Smooth muscle cell (in vitro differentiated cells): ENCODE measurements at regions not wholly inside any gene's neighbourhood (a gene's known extent, or its start where the extent isn't known, plus 50 kb on each side); places are given as distances from the start of the nearest gene placed in this dataset.

ENCODE experiments used
- DNase-seq: peaks from one replicate; lab custom pipeline; 2025; ENCODE audit not compliant: unreplicated experiment; lab: John Stamatoyannopoulos, UW
- H2AFZ ChIP-seq: fragments of 200-600 bp; sonication (generic); 2 replicates; pipeline ENCODE4 v1.6.0; 2016; ENCODE audit warnings: antibody characterized with exemption, low read depth, mild to moderate bottlenecking
- H3F3A ChIP-seq: fragments of 200-600 bp; sonication (generic); 2 replicates; pipeline ENCODE4 v1.6.0; 2017; ENCODE audit warnings: antibody characterized with exemption, low read depth
- H3K27ac ChIP-seq: fragments of 200-600 bp; sonication (generic); 2 replicates; pipeline ENCODE4 v1.5.1; 2016; ENCODE audit warnings: low read depth, mild to moderate bottlenecking
- H3K27me3 ChIP-seq: fragments of 200-600 bp; sonication (generic); 2 replicates; pipeline ENCODE4 v1.6.1; 2016; ENCODE audit warnings: low read depth, mild to moderate bottlenecking
- H3K36me3 ChIP-seq: fragments of 200-600 bp; sonication (generic); 2 replicates; pipeline ENCODE4 v1.5.1; 2016; ENCODE audit warnings: low read depth
- H3K4me1 ChIP-seq: fragments of 200-600 bp; sonication (generic); 2 replicates; pipeline ENCODE4 v1.5.1; 2016; ENCODE audit warnings: low read depth
- H3K4me2 ChIP-seq: fragments of 200-600 bp; sonication (generic); 2 replicates; pipeline ENCODE4 v1.6.0; 2016; ENCODE audit warnings: mild to moderate bottlenecking
- H3K4me3 ChIP-seq: fragments of 200-600 bp; sonication (generic); 2 replicates; pipeline ENCODE4 v1.5.1; 2016; ENCODE audit warnings: mild to moderate bottlenecking
- H3K79me2 ChIP-seq: fragments of 200-600 bp; sonication (generic); 2 replicates; pipeline ENCODE4 v1.6.0; 2016; ENCODE audit warnings: low read depth, mild to moderate bottlenecking
- H3K9ac ChIP-seq: fragments of 200-600 bp; sonication (generic); 2 replicates; pipeline ENCODE4 v1.6.0; 2016; ENCODE audit warnings: low read depth
- H3K9me3 ChIP-seq: fragments of 200-600 bp; sonication (generic); replicated peaks from 2 replicates; pipeline ENCODE4 v1.5.1; 2016; ENCODE audit warnings: low read depth
- H4K20me1 ChIP-seq: fragments of 200-600 bp; sonication (generic); 2 replicates; pipeline ENCODE4 v1.6.0; 2016; ENCODE audit warnings: low read depth
- WGBS: methylation state at CpG from one replicate; pipeline ENCODE4 v1.1.7; 2016; ENCODE audit warnings: low lambda C conversion rate; 5-methylcytosine and 5-hydroxymethylcytosine counted together
- TF ChIP-seq, protein P1 (sequence below): fragments of 200-600 bp; sonication (generic); IDR thresholded peaks from 2 replicates; pipeline ENCODE4 v1.5.1; 2017; ENCODE audit warnings: borderline replicate concordance, mild to moderate bottlenecking, antibody characterized with exemption; ENCODE audit not compliant: insufficient read depth, poor library complexity, severe bottlenecking

GRCh38 chr13:74705438-74705837 lies 571.2 kb upstream of the KLF12 start:
- Histone ChIP-seq H3K4me2 (no peak overlapping the region), H3K27me3 (no peaks in the 10 kb centered on the region), H3K79me2 (no peaks in the 10 kb centered on the region), H3F3A (no peaks in the 10 kb centered on the region), H3K4me1 (no peaks in the 10 kb centered on the region), H3K9ac (no peak overlapping the region), H2AFZ (no peak overlapping the region), H3K36me3 (no peaks in the 10 kb centered on the region), H3K4me3 (no peak overlapping the region), H4K20me1 (no peaks in the 10 kb centered on the region), H3K9me3 (no peaks in the 10 kb centered on the region), H3K27ac (no peak overlapping the region)
- TF ChIP-seq, protein P1, sequence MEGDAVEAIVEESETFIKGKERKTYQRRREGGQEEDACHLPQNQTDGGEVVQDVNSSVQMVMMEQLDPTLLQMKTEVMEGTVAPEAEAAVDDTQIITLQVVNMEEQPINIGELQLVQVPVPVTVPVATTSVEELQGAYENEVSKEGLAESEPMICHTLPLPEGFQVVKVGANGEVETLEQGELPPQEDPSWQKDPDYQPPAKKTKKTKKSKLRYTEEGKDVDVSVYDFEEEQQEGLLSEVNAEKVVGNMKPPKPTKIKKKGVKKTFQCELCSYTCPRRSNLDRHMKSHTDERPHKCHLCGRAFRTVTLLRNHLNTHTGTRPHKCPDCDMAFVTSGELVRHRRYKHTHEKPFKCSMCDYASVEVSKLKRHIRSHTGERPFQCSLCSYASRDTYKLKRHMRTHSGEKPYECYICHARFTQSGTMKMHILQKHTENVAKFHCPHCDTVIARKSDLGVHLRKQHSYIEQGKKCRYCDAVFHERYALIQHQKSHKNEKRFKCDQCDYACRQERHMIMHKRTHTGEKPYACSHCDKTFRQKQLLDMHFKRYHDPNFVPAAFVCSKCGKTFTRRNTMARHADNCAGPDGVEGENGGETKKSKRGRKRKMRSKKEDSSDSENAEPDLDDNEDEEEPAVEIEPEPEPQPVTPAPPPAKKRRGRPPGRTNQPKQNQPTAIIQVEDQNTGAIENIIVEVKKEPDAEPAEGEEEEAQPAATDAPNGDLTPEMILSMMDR, result no peak
- WGBS, result 95% methylated on average over 2 of the region's 2 CpGs
- DNase-seq, result no peak

DNA sequence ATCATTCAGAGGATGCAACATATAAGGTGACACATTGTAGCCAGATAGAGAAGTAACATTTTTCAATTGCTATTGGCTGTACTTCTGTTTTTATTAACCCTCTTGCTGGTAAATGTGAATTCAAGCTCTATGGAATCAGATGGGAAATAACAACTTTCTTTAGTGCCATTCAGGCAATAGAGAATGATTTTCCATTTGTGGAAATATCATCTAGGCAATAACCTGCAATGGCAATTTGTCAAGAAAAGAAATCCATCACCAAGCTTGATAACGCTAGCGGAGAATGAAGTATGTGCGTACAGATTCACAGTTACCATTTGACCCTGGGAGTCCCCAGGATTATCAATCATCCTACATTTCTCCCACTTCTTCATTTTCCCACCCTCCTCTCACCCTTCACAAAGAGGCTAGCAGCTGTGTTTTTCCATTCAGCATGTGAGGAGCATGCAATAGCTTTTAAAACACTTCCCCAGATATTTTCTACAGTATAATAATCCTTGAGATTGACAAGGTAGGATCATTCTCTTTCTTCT lies 569.7 kb upstream of the KLF12 start:
- no peaks in the 10 kb centered on the region for H3K36me3 ChIP-seq
- DNase-seq, result no peak
- H3K4me2 ChIP-seq, result no peak overlapping the region
- H3K4me3 ChIP-seq, result no peak overlapping the region
- no peaks in the 10 kb centered on the region for H4K20me1 ChIP-seq
- TF ChIP-seq, protein P1, result no peak
- H3K9ac ChIP-seq, result no peak overlapping the region
- no peak overlapping the region for H2AFZ ChIP-seq
- WGBS, result 99% methylated on average over 3 of the region's 3 CpGs
- no peak overlapping the region for H3K27ac ChIP-seq
- no peaks in the 10 kb centered on the region for H3K4me1 ChIP-seq
- no peaks in the 10 kb centered on the region for H3K27me3 ChIP-seq
- H3F3A ChIP-seq, result no peaks in the 10 kb centered on the region
- H3K9me3 ChIP-seq, result no peaks in the 10 kb centered on the region
- no peaks in the 10 kb centered on the region for H3K79me2 ChIP-seq

DNA sequence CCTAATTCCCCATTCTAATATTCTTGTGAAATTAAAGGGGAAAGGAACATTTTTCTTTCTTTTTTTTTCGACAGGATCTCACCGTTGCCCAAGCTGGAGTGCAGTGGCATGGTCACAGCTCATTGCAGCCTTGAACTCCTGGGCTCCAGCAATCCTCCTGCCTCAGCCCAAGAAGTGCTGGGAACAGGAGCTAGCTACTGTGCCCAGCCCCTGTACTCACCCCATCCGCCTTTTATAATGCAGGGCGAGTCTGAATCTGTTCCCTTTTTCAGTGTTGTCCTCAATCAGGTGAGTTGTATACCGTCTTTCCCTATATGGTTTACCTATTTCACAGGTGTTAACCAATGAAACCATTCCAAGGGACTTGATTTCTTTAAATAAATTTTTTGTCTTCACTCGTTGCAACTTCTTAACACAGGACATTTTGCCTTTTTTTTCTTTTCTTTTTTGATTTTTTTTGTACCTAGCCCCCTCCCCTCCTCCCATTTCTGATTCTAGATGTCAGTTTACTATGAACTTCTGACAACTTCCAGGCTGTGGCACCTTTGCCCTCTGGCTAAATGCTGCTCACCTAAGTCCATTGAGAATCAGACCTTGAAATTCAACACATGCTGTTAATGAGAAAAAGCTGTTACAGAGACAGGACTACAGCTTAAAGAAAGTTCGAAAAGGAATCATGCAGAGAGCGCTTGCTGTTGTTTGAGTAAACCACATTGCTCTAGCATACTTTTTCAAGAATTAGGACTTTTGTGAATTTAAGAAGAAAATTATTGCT lies 562.1 kb upstream of the KLF12 start:
- no peaks in the 10 kb centered on the region for H3K9me3 ChIP-seq
- 52% methylated on average over 8 of the region's 8 CpGs for WGBS
- TF ChIP-seq, protein P1, result no peak
- no peaks in the 10 kb centered on the region for H3K36me3 ChIP-seq
- no peak overlapping the region for H3K9ac ChIP-seq
- no peak overlapping the region for H3K27ac ChIP-seq
- no peaks in the 10 kb centered on the region for H3K27me3 ChIP-seq
- no peaks in the 10 kb centered on the region for H4K20me1 ChIP-seq
- H3K4me1 ChIP-seq, result peaks cover 9% of the 10 kb centered on the region
- H3F3A ChIP-seq, result no peaks in the 10 kb centered on the region
- H3K4me3 ChIP-seq, result no peak overlapping the region
- H3K79me2 ChIP-seq, result no peaks in the 10 kb centered on the region
- no peak for DNase-seq
- no peak overlapping the region for H2AFZ ChIP-seq
- no peak overlapping the region for H3K4me2 ChIP-seq
